HCT116 (cell line): ENCODE measurements at regions not wholly inside any gene's neighbourhood (a gene's known extent, or its start where the extent isn't known, plus 50 kb on each side); places are given as distances from the start of the nearest gene placed in this dataset.

Source experiments
- ATAC-seq: fragments of 200-7000 bp; cut with Tn5 transposase; 2 replicates; pipeline ENCODE4 v1.9.1; 2020; ENCODE audit warnings: mild to moderate bottlenecking, moderate library complexity
- BruUV-seq: library from RNA; stranded (reverse); fragments of 400-500 nt; replicated peaks from 2 replicates; lab custom pipeline; 2021; lab: Mats Ljungman, UMichigan
- CTCF ChIA-PET: fragments of 300-600 bp; sonication (Branson Sonifier 250); formaldehyde crosslinking; loops from one replicate; lab custom pipeline; 2021; ENCODE audit warnings: antibody characterized with exemption; lab: Charles Lee
- POLR2A ChIA-PET: fragments of 300-600, 350-600 bp; sonication (Branson Sonifier 250); formaldehyde crosslinking; loops from one replicate; lab custom pipeline; 2021; ENCODE audit warnings: antibody characterized with exemption; lab: Charles Lee
- RAD21 ChIA-PET, 2 experiments: fragments of 300-600 bp; sonication (Branson Sonifier 250); formaldehyde crosslinking; loops; one replicate each; lab custom pipeline; 2023; ENCODE audit warnings: low total read pairs in 2 of 2; ENCODE audit not compliant: uncharacterized antibody in 2 of 2, unreplicated experiment in 2 of 2, low non-redundant PET in 1 of 2; lab: Charles Lee
- DNase-seq: peaks from one replicate; pipeline ENCODE4 v3.0.0-alpha.2; 2010; ENCODE audit warnings: low read depth, low spot score
- H2AFZ ChIP-seq: fragments of 200-600 bp; shearing (Covaris generic), sonication (generic); 2 replicates; pipeline ENCODE4 v1.6.1; 2017; ENCODE audit warnings: low read depth, mixed run types, mixed read lengths, antibody characterized with exemption, low read length; ENCODE audit not compliant: poor library complexity, severe bottlenecking
- H3K27ac ChIP-seq: 2 replicates; pipeline ENCODE4 v1.5.1; 2012; ENCODE audit warnings: low read depth, low read length
- H3K27me3 ChIP-seq: fragments of 200-600 bp; sonication (generic); 2 replicates; pipeline ENCODE4 v1.6.1; 2016; ENCODE audit warnings: mixed run types, low read length, mixed read lengths; ENCODE audit not compliant: insufficient read depth
- H3K36me3 ChIP-seq, 2 experiments: fragments of 200-500 bp in 1 of 2; fragments of 200-600 bp in 1 of 2; sonication (Bioruptor generic) in 1 of 2; sonication (generic) in 1 of 2; 2 replicates each; pipeline versions ENCODE4 v1.5.1 to v1.6.1; 2014 to 2016; ENCODE audit warnings: low read length in 2 of 2, inconsistent platforms in 1 of 2, mixed read lengths in 1 of 2, mixed run types in 1 of 2; ENCODE audit not compliant: insufficient read depth in 2 of 2, control insufficient read depth in 1 of 2
- H3K4me1 ChIP-seq, 2 experiments: fragments of 200-600 bp in 1 of 2; sonication (generic) in 1 of 2; 2 replicates each; pipeline versions ENCODE4 v1.5.1 to v1.6.1; 2012 to 2017; ENCODE audit warnings: low read length in 2 of 2, inconsistent platforms in 1 of 2, mild to moderate bottlenecking in 1 of 2, mixed read lengths in 1 of 2, mixed run types in 1 of 2, moderate library complexity in 1 of 2; ENCODE audit not compliant: insufficient read depth in 2 of 2, control insufficient read depth in 1 of 2
- H3K4me2 ChIP-seq: fragments of 200-600 bp; sonication (generic); 2 replicates; pipeline ENCODE4 v1.6.1; 2017; ENCODE audit warnings: mixed run types, low read length, mixed read lengths
- H3K4me3 ChIP-seq, 2 experiments: fragments of 200-600 bp in 1 of 2; sonication (generic) in 1 of 2; replicated peaks in 1 of 2; 2 replicates each; pipeline ENCODE4 v1.5.1; 2011 to 2016; ENCODE audit warnings: low read length in 2 of 2, control low read depth in 1 of 2, low read depth in 1 of 2, mild to moderate bottlenecking in 1 of 2, mixed read lengths in 1 of 2, mixed run types in 1 of 2
- H3K79me2 ChIP-seq: fragments of 200-600 bp; sonication (generic); 2 replicates; pipeline ENCODE4 v1.6.1; 2017; ENCODE audit warnings: mild to moderate bottlenecking, mixed run types, low read length, moderate library complexity, mixed read lengths; ENCODE audit not compliant: insufficient read depth
- H3K9ac ChIP-seq: fragments of 200-600 bp; sonication (generic); 2 replicates; pipeline ENCODE4 v1.6.1; 2016; ENCODE audit warnings: low read length, mixed read lengths
- H3K9me2 ChIP-seq: fragments of 200-600 bp; sonication (generic), shearing (Covaris generic); 2 replicates; pipeline ENCODE4 v1.6.1; 2017; ENCODE audit warnings: mixed run types, mild to moderate bottlenecking, moderate library complexity; ENCODE audit not compliant: insufficient read depth
- H3K9me3 ChIP-seq, 2 experiments: fragments of 200-500 bp in 1 of 2; fragments of 200-600 bp in 1 of 2; sonication (Bioruptor generic) in 1 of 2; sonication (generic) in 1 of 2; 2 replicates each; pipeline ENCODE4 v1.6.1; 2014 to 2017; ENCODE audit warnings: low read length in 2 of 2, mixed read lengths in 2 of 2, inconsistent platforms in 1 of 2, low read depth in 1 of 2, mild to moderate bottlenecking in 1 of 2, mixed run types in 1 of 2, moderate library complexity in 1 of 2; ENCODE audit not compliant: control insufficient read depth in 1 of 2, insufficient read depth in 1 of 2
- H4K20me1 ChIP-seq: fragments of 200-600 bp; sonication (generic), shearing (Covaris generic); 2 replicates; pipeline ENCODE4 v1.6.1; 2017; ENCODE audit warnings: mixed run types, mild to moderate bottlenecking, moderate library complexity; ENCODE audit not compliant: insufficient read depth
- CBX3 ChIP-seq: IDR thresholded peaks from 2 replicates; pipeline ENCODE4 v1.6.1; 2012; ENCODE audit warnings: low read depth
- CEBPB ChIP-seq: IDR thresholded peaks from 2 replicates; pipeline ENCODE4 v1.6.1; 2012; ENCODE audit warnings: low read depth
- CTCF ChIP-seq, 3 experiments: fragments of 200-600 bp in 1 of 3; sonication (generic) in 1 of 3; IDR thresholded peaks in 2 of 3; conservative IDR thresholded peaks in 1 of 3; 2 replicates each; pipeline ENCODE4 v1.5.1; 2012 to 2017; ENCODE audit warnings: low read depth in 2 of 3, low read length in 2 of 3, antibody characterized with exemption in 1 of 3, borderline replicate concordance in 1 of 3, control low read depth in 1 of 3, mild to moderate bottlenecking in 1 of 3, mixed read lengths in 1 of 3, mixed run types in 1 of 3, moderate library complexity in 1 of 3; ENCODE audit not compliant: insufficient read depth in 1 of 3
- FOSL1 ChIP-seq: IDR thresholded peaks from 2 replicates; pipeline ENCODE4 v1.6.1; 2012; ENCODE audit warnings: low read depth
- MAX ChIP-seq: IDR thresholded peaks from 2 replicates; pipeline ENCODE4 v1.6.1; 2012
- POLR2A ChIP-seq: IDR thresholded peaks from 2 replicates; pipeline ENCODE4 v1.7.0; 2011; ENCODE audit warnings: borderline replicate concordance; ENCODE audit not compliant: insufficient read depth, insufficient read length; ENCODE audit errors: extremely low read depth
- REST ChIP-seq: IDR thresholded peaks from 2 replicates; pipeline ENCODE4 v1.6.1; 2012; ENCODE audit warnings: low read depth
- SIN3A ChIP-seq: IDR thresholded peaks from 2 replicates; pipeline ENCODE4 v1.6.1; 2012; ENCODE audit warnings: low read depth
- SRF ChIP-seq: IDR thresholded peaks from 2 replicates; pipeline ENCODE4 v1.6.1; 2012; ENCODE audit warnings: low read depth
- ZBTB33 ChIP-seq: IDR thresholded peaks from 2 replicates; pipeline ENCODE4 v1.6.1; 2011; ENCODE audit warnings: mild to moderate bottlenecking, low read length, moderate library complexity; ENCODE audit not compliant: insufficient replicate concordance; ENCODE audit errors: extremely low read depth
- intact Hi-C: fragments of 100-400 bp; cut with micrococcal nuclease; formaldehyde crosslinking; loops from 2 replicates; pipeline ENCODE4 v1.10.0; 2022

DNA sequence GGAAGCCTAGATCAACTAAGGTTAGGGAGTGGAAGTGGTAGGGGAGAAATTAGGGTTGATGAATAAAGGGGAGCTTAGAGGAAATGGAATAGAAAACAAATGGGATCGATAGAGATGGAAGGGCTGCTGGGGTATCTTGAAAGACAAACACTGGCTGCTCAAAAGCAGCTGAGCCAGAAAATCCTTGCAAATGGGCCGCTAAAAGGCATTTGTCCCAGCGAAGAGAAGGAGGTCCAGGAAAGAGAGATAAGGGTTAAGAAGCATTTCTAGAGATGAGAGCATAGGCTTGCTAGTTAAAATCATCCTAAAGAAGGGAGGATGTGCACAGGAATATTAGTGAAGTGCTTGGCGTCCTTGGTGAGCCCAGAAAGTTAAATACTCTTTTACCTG is 258.0 kb upstream of the CBLB start:
- ChIA-PET RAD21 (no interaction called here), POLR2A (no interaction called here), CTCF (no interaction called here)
- no peaks in the 10 kb centered on the region for H3K9me2 ChIP-seq
- no peak for TF ChIP-seq CEBPB
- H3K79me2 ChIP-seq: no peaks in the 10 kb centered on the region
- H3K9me3 ChIP-seq: no peaks in the 10 kb centered on the region
- H3K4me1 ChIP-seq: no peaks in the 10 kb centered on the region
- no peaks in the 10 kb centered on the region for H3K36me3 ChIP-seq
- intact Hi-C loops: no loop called here
- no peak overlapping the region for H2AFZ ChIP-seq
- no peaks in the 10 kb centered on the region for H3K27me3 ChIP-seq
- no peaks in the 10 kb centered on the region for H4K20me1 ChIP-seq
- no peak overlapping the region for H3K9ac ChIP-seq
- no peak overlapping the region for H3K4me3 ChIP-seq
- no peak for DNase-seq
- BruUV-seq: no TSS peak
- no peak overlapping the region for H3K4me2 ChIP-seq
- H3K27ac ChIP-seq: no peak overlapping the region
- ATAC-seq: no peak

- no peak overlapping the region for H3K4me3 ChIP-seq
Measured at GRCh38 chr3:106129939-106130338, 261.1 kb upstream of the CBLB start.

More at GRCh38 chr3:106129939-106130338, 261.1 kb upstream of the CBLB start:
- ATAC-seq: no peak
- H3K4me2 ChIP-seq: no peak overlapping the region
- H3K79me2 ChIP-seq: no peaks in the 10 kb centered on the region
- H3K9me2 ChIP-seq: no peaks in the 10 kb centered on the region
- no peaks in the 10 kb centered on the region for H4K20me1 ChIP-seq
- H3K36me3 ChIP-seq: no peaks in the 10 kb centered on the region
- ChIA-PET RAD21 (no interaction called here), CTCF (no interaction called here), POLR2A (no interaction called here)
- H3K9ac ChIP-seq: no peak overlapping the region
- no TSS peak for BruUV-seq
- no peak overlapping the region for H3K27ac ChIP-seq
- peak overlapping the region; percentile 88 for H2AFZ ChIP-seq
- no peaks in the 10 kb centered on the region for H3K27me3 ChIP-seq
- H3K4me1 ChIP-seq: no peaks in the 10 kb centered on the region
- no peaks in the 10 kb centered on the region for H3K9me3 ChIP-seq
- no peak for TF ChIP-seq ZBTB33
- TF ChIP-seq FOSL1: no peak
- no peak for TF ChIP-seq POLR2A
- no peak for TF ChIP-seq SIN3A
- no peak for TF ChIP-seq SRF
- no peak for TF ChIP-seq REST
- no peak for TF ChIP-seq CBX3
- no peak for TF ChIP-seq CTCF (IDR thresholded peaks at IDR 0.05 in 2 of 3, conservative IDR thresholded peaks at IDR 0.05 in 1 of 3; ENCODE audit: borderline replicate concordance in 1 of 3, insufficient read depth in 1 of 3, low read depth in 2 of 3, low read length in 2 of 3)
- TF ChIP-seq MAX: no peak
- TF ChIP-seq, all 23 proteins: peak for 0
- DNase-seq: no peak
- intact Hi-C loops: no loop called here
